ENCODE measurements at regions not wholly inside any gene's neighbourhood (a gene's known extent, or its start where the extent isn't known, plus 50 kb on each side); places are given as distances from the start of the nearest gene placed in this dataset.

DNA sequence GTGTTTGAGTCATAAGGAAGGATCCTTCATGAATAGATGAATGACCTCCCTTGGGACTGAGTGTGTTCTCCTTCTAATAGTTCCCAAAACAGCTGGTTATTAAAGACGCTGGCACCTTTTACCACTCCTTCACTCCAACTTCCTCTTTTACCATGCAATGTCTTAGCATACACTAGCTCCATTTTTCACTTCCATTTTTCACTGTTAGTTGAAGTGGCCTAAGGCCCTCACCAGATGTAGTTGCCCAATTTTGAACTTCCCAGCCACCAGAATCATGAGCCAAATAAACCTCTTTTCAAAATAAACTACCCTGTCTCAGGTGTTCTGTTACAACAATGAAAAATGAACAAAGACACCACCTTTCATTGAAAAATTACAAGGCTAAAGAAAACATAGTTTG lies 64.7 kb downstream of the GPR65 start:
- ChIA-PET POLR2A (no interaction called here), CTCF (no interaction called here)
- H3K9me3 Mint-ChIP-seq, result peaks cover 33% of the 10 kb centered on the region
- no peaks in the 10 kb centered on the region for H3K36me3 Mint-ChIP-seq
- H3K27ac Mint-ChIP-seq, result no peak overlapping the region
- no peaks in the 10 kb centered on the region; the same call in 1 of the 2 replicates for H3K27me3 Mint-ChIP-seq (ENCODE audit: low read depth)
- H3K4me1 Mint-ChIP-seq, result no peaks in the 10 kb centered on the region
- TF ChIP-seq, protein P1, sequence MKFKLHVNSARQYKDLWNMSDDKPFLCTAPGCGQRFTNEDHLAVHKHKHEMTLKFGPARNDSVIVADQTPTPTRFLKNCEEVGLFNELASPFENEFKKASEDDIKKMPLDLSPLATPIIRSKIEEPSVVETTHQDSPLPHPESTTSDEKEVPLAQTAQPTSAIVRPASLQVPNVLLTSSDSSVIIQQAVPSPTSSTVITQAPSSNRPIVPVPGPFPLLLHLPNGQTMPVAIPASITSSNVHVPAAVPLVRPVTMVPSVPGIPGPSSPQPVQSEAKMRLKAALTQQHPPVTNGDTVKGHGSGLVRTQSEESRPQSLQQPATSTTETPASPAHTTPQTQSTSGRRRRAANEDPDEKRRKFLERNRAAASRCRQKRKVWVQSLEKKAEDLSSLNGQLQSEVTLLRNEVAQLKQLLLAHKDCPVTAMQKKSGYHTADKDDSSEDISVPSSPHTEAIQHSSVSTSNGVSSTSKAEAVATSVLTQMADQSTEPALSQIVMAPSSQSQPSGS (CRISPR knock-in tag; IDR thresholded peaks at IDR 0.05; ENCODE audit: borderline replicate concordance, low read depth), result no peak
- TF ChIP-seq ETV6 (CRISPR knock-in tag; IDR thresholded peaks at IDR 0.05) (no peak), GRHL2 (CRISPR knock-in tag; IDR thresholded peaks at IDR 0.05; ENCODE audit: insufficient replicate concordance, severe bottlenecking) (no peak), NR2C2 (CRISPR knock-in tag; IDR thresholded peaks at IDR 0.05) (no peak), USF2 (CRISPR knock-in tag; IDR thresholded peaks at IDR 0.05) (no peak)
- no peak for ATAC-seq
- no peak for DNase-seq (ENCODE audit: low spot score)
- H3K4me3 Mint-ChIP-seq, result no peak overlapping the region

DNA sequence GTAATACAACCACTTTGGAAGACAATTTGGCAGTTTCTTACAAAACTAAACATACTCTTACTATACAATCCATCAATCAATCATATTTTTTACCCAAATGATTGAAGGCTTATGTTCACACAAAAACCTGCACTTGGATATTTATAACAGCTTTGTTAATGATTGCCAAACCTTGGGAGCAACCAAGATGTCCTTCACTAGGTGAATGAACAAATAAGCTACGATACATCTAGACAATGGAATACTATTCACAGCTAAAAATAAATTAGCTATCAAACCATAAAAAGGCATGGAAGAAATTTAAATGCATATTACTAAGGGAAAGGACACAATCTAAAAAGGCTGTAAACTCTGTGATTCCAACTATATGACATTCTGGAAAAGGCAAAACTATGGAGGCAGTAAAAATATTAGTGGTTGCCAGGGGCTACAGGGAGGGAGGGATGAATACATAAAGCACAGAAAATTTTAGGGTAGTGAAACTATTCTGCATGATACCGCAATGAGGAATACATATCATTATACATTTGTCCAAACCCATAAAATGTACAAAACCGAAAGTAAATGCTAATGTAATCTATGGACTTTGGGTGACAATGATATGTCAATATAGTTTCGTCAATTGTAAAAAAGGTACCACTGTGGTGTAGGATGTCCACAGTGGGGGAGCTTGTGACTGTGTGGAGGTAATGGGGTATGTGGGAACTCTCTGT lies 70.5 kb downstream of the GPR65 start:
- POLR2A ChIA-PET, result no interaction called here
- no peak for TF ChIP-seq AR (CRISPR knock-in tag; IDR thresholded peaks at IDR 0.05)
- TF ChIP-seq MLX (CRISPR knock-in tag; IDR thresholded peaks at IDR 0.05), result no peak
- TF ChIP-seq TCF7 (CRISPR knock-in tag; IDR thresholded peaks at IDR 0.05; ENCODE audit: low read depth), result no peak
- no peak for TF ChIP-seq HMGA2 (CRISPR knock-in tag; IDR thresholded peaks at IDR 0.05)
- TF ChIP-seq ZNF219 (CRISPR knock-in tag; IDR thresholded peaks at IDR 0.05; ENCODE audit: borderline replicate concordance), result no peak
- no peak for TF ChIP-seq CDX4 (CRISPR knock-in tag; IDR thresholded peaks at IDR 0.05; ENCODE audit: borderline replicate concordance)
- no peak for TF ChIP-seq STAT6 (CRISPR knock-in tag; conservative IDR thresholded peaks at IDR 0.05; ENCODE audit: low read depth)
- TF ChIP-seq, protein P2, sequence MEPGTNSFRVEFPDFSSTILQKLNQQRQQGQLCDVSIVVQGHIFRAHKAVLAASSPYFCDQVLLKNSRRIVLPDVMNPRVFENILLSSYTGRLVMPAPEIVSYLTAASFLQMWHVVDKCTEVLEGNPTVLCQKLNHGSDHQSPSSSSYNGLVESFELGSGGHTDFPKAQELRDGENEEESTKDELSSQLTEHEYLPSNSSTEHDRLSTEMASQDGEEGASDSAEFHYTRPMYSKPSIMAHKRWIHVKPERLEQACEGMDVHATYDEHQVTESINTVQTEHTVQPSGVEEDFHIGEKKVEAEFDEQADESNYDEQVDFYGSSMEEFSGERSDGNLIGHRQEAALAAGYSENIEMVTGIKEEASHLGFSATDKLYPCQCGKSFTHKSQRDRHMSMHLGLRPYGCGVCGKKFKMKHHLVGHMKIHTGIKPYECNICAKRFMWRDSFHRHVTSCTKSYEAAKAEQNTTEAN (CRISPR knock-in tag; IDR thresholded peaks at IDR 0.05), result no peak
- TF ChIP-seq, protein P3, sequence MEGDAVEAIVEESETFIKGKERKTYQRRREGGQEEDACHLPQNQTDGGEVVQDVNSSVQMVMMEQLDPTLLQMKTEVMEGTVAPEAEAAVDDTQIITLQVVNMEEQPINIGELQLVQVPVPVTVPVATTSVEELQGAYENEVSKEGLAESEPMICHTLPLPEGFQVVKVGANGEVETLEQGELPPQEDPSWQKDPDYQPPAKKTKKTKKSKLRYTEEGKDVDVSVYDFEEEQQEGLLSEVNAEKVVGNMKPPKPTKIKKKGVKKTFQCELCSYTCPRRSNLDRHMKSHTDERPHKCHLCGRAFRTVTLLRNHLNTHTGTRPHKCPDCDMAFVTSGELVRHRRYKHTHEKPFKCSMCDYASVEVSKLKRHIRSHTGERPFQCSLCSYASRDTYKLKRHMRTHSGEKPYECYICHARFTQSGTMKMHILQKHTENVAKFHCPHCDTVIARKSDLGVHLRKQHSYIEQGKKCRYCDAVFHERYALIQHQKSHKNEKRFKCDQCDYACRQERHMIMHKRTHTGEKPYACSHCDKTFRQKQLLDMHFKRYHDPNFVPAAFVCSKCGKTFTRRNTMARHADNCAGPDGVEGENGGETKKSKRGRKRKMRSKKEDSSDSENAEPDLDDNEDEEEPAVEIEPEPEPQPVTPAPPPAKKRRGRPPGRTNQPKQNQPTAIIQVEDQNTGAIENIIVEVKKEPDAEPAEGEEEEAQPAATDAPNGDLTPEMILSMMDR (IDR thresholded peaks at IDR 0.05), result no peak
- TF ChIP-seq ZNF121 (CRISPR knock-in tag; IDR thresholded peaks at IDR 0.05), result no peak
- H3K27me3 Mint-ChIP-seq (ENCODE audit: low read depth), result no peaks in the 10 kb centered on the region

More for the DNA sequence above, 70.5 kb downstream of the GPR65 start:
- ATAC-seq (no peak), DNase-seq (ENCODE audit: low spot score) (no peak)
- Mint-ChIP-seq H3K4me3 (no peak overlapping the region), H3K9me3 (peaks cover 10% of the 10 kb centered on the region; the same call in 1 of the 2 replicates), H3K4me1 (no peaks in the 10 kb centered on the region), H3K27ac (no peak overlapping the region), H3K36me3 (no peaks in the 10 kb centered on the region)
- CTCF ChIA-PET, result interaction anchor here (0.9 kb wide), 1 partner anchor 114 kb away, joined by 4 read pairs; no protein-coding TSS in a partner anchor
